GM12878 (cell line): ENCODE measurements at regions not wholly inside any gene's neighbourhood (a gene's known extent, or its start where the extent isn't known, plus 50 kb on each side); places are given as distances from the start of the nearest gene placed in this dataset.

Experiments
- ATAC-seq: fragments of 200-7000 bp; cut with Tn5 transposase; 3 replicates; pipeline ENCODE4 v1.9.1; 2020; ENCODE audit warnings: mild to moderate bottlenecking, moderate library complexity
- BruUV-seq: library from RNA; stranded (reverse); fragments of 400-500 nt; replicated peaks from 2 replicates; lab custom pipeline; 2021; lab: Mats Ljungman, UMichigan
- CTCF ChIA-PET: fragments of 300-600 bp; sonication (Branson Sonifier 250); formaldehyde crosslinking; extraction: SDS; loops from one replicate; lab custom pipeline; 2021; ENCODE audit warnings: inconsistent platforms; lab: Yijun Ruan, JAX
- POLR2A ChIA-PET: fragments of 350-600 bp; formaldehyde crosslinking; extraction: SDS; loops from one replicate; lab custom pipeline; 2021; ENCODE audit warnings: inconsistent platforms; lab: Charles Lee
- RAD21 ChIA-PET: fragments of 300-600 bp; sonication (Branson Sonifier 250); formaldehyde crosslinking; loops from one replicate; lab custom pipeline; 2023; ENCODE audit warnings: antibody characterized with exemption; ENCODE audit not compliant: unreplicated experiment; lab: Charles Lee
- SMC1A ChIA-PET: fragments of 300-600 bp; sonication (Branson Sonifier 250); formaldehyde crosslinking; loops from one replicate; lab custom pipeline; 2023; ENCODE audit not compliant: unreplicated experiment, uncharacterized antibody; lab: Charles Lee
- DNase-seq: peaks from one replicate; pipeline ENCODE4 v3.0.0-alpha.2; 2011; ENCODE audit warnings: low read depth, low spot score
- FAIRE-seq: peaks from 3 replicates; lab custom pipeline; 2011; peaks lifted over from hg19 to GRCh38; lab: Jason Lieb, UNC
- H2AFZ ChIP-seq: 2 replicates; pipeline ENCODE4 v1.6.0; 2011; ENCODE audit warnings: low read depth, low read length, control low read depth; ENCODE audit not compliant: control insufficient read depth
- H3K27ac ChIP-seq: 2 replicates; pipeline ENCODE4 v1.5.1; 2011; ENCODE audit warnings: control low read depth; ENCODE audit not compliant: control insufficient read depth, insufficient read depth
- H3K27me3 ChIP-seq, 2 experiments: replicated peaks in 1 of 2; 2 replicates each; pipeline versions ENCODE4 v1.6.0 to v1.6.1; 2011; ENCODE audit warnings: low read length in 1 of 2; ENCODE audit not compliant: control insufficient read depth in 2 of 2, insufficient read depth in 2 of 2
- H3K36me3 ChIP-seq, 2 experiments: 2 replicates each; pipeline ENCODE4 v1.5.1; 2011; ENCODE audit warnings: low read length in 1 of 2; ENCODE audit not compliant: control insufficient read depth in 2 of 2, insufficient read depth in 2 of 2
- H3K4me1 ChIP-seq: 2 replicates; pipeline ENCODE4 v1.6.1; 2011; ENCODE audit warnings: mild to moderate bottlenecking, low read length, moderate library complexity, mixed read lengths; ENCODE audit not compliant: control insufficient read depth, insufficient read depth
- H3K4me2 ChIP-seq: 2 replicates; pipeline ENCODE4 v1.6.0; 2011; ENCODE audit warnings: control low read depth; ENCODE audit not compliant: control insufficient read depth, insufficient read depth
- H3K4me3 ChIP-seq: fragments of 200-600 bp; sonication (generic); 2 replicates; pipeline ENCODE4 v1.5.1; 2016
- H3K79me2 ChIP-seq: 2 replicates; pipeline ENCODE4 v1.6.0; 2011; ENCODE audit warnings: low read length; ENCODE audit not compliant: control insufficient read depth, insufficient read depth
- H3K9ac ChIP-seq: 2 replicates; pipeline ENCODE4 v1.8.0; 2011; ENCODE audit warnings: low read length, control low read depth, mixed read lengths; ENCODE audit not compliant: control insufficient read depth, insufficient read depth
- H3K9me3 ChIP-seq: replicated peaks from 3 replicates; pipeline ENCODE4 v1.5.1; 2011; ENCODE audit warnings: mild to moderate bottlenecking, low read length; ENCODE audit not compliant: control insufficient read depth, insufficient read depth
- H4K20me1 ChIP-seq: 2 replicates; pipeline ENCODE4 v1.6.0; 2011; ENCODE audit not compliant: control insufficient read depth, insufficient read depth
- BHLHE40 ChIP-seq, 2 experiments: fragments of 450-650 bp in 1 of 2; IDR thresholded peaks; 2 replicates each; pipeline ENCODE4 v1.6.1; 2011 to 2017; ENCODE audit warnings: low read depth in 2 of 2, borderline replicate concordance in 1 of 2, improper control_type of control experiment in 1 of 2, low read length in 1 of 2, mild to moderate bottlenecking in 1 of 2
- FOXK2 ChIP-seq: fragments of 450-650 bp; IDR thresholded peaks from 2 replicates; pipeline ENCODE4 v1.6.1; 2017; ENCODE audit warnings: mild to moderate bottlenecking, moderate library complexity
- NRF1 ChIP-seq: conservative IDR thresholded peaks from 2 replicates; pipeline ENCODE4 v1.6.1; 2011; ENCODE audit warnings: mild to moderate bottlenecking, low read depth, low read length, improper control_type of control experiment
- RELA ChIP-seq: fragments of 450-650 bp; IDR thresholded peaks from 2 replicates; pipeline ENCODE4 v1.8.0; 2014; ENCODE audit warnings: borderline replicate concordance; ENCODE audit not compliant: partially characterized antibody
- ZBED1 ChIP-seq: IDR thresholded peaks from 2 replicates; pipeline ENCODE4 v1.6.1; 2016; ENCODE audit warnings: borderline replicate concordance
- ZNF274 ChIP-seq: IDR thresholded peaks from one replicate; pipeline ENCODE4 v1.8.0; 2011; ENCODE audit not compliant: insufficient read length, insufficient read depth
- ZSCAN29 ChIP-seq: fragments of 450-650 bp; IDR thresholded peaks from 2 replicates; pipeline ENCODE4 v1.6.1; 2017; ENCODE audit warnings: mild to moderate bottlenecking, moderate library complexity
- whole genome bisulfite sequencing: methylation state at CpG from one replicate; pipeline ENCODE4 v1.1.6; 2016; ENCODE audit warnings: low lambda C conversion rate; ENCODE audit not compliant: insufficient replicate concordance, insufficient coverage; ENCODE audit errors: missing lambda C conversion rate; 5-methylcytosine and 5-hydroxymethylcytosine counted together
- in situ Hi-C: fragments of 300-500 bp; cut with MboI; formaldehyde crosslinking; loops from 9 replicates; pipeline ENCODE4 v1.14.3; 2018; ENCODE audit warnings: mixed read lengths
- intact Hi-C: fragments of 100-400 bp; cut with micrococcal nuclease; formaldehyde crosslinking; loops from one replicate; pipeline ENCODE4 v1.14.2; 2022; ENCODE audit not compliant: unreplicated experiment
- TF ChIP-seq, protein P1 (sequence below): IDR thresholded peaks from 2 replicates; pipeline ENCODE4 v1.6.1; 2012; ENCODE audit warnings: low read depth, low read length, improper control_type of control experiment
- TF ChIP-seq, protein P2 (sequence below): IDR thresholded peaks from 2 replicates; pipeline ENCODE4 v1.6.1; 2011; ENCODE audit warnings: low read depth, low read length, improper control_type of control experiment, borderline replicate concordance
- TF ChIP-seq, protein P3 (sequence below): fragments of 450-650 bp; IDR thresholded peaks from 2 replicates; pipeline ENCODE4 v1.6.1; 2018; ENCODE audit warnings: mild to moderate bottlenecking, low read depth, moderate library complexity; ENCODE audit not compliant: partially characterized antibody

DNA sequence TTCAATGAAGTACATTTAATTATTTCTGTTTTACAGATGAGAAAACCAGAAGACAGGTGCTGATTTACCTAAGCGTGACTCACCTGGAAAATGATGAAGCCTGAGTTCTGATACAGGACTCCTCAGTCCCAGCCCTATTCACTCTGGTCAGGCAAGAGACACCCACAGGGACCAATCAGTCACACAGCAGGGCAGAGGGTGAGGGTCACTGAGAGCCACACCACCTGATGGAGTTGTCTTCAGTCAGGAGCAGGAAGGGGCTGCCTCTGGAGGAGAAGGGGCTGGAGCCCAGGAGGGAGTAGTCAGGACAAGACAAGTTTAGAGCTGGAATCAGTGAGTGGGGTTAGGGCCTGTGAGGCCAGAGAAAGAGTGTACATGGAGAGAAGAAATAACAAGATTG, 251.2 kb upstream of the MOCS1 start:
- TF ChIP-seq, protein P1, sequence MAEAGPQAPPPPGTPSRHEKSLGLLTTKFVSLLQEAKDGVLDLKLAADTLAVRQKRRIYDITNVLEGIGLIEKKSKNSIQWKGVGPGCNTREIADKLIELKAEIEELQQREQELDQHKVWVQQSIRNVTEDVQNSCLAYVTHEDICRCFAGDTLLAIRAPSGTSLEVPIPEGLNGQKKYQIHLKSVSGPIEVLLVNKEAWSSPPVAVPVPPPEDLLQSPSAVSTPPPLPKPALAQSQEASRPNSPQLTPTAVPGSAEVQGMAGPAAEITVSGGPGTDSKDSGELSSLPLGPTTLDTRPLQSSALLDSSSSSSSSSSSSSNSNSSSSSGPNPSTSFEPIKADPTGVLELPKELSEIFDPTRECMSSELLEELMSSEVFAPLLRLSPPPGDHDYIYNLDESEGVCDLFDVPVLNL = no peak
- TF ChIP-seq, protein P2, sequence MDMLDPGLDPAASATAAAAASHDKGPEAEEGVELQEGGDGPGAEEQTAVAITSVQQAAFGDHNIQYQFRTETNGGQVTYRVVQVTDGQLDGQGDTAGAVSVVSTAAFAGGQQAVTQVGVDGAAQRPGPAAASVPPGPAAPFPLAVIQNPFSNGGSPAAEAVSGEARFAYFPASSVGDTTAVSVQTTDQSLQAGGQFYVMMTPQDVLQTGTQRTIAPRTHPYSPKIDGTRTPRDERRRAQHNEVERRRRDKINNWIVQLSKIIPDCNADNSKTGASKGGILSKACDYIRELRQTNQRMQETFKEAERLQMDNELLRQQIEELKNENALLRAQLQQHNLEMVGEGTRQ = no peak
- TF ChIP-seq BHLHE40 (IDR thresholded peaks at IDR 0.05; ENCODE audit: borderline replicate concordance in 1 of 2, low read depth in 2 of 2, low read length in 1 of 2) = no peak
- no peak for TF ChIP-seq NRF1
- no peak for TF ChIP-seq ZSCAN29
- no peak for TF ChIP-seq ZNF274
- no peak for TF ChIP-seq ZBED1
- TF ChIP-seq, protein P3, sequence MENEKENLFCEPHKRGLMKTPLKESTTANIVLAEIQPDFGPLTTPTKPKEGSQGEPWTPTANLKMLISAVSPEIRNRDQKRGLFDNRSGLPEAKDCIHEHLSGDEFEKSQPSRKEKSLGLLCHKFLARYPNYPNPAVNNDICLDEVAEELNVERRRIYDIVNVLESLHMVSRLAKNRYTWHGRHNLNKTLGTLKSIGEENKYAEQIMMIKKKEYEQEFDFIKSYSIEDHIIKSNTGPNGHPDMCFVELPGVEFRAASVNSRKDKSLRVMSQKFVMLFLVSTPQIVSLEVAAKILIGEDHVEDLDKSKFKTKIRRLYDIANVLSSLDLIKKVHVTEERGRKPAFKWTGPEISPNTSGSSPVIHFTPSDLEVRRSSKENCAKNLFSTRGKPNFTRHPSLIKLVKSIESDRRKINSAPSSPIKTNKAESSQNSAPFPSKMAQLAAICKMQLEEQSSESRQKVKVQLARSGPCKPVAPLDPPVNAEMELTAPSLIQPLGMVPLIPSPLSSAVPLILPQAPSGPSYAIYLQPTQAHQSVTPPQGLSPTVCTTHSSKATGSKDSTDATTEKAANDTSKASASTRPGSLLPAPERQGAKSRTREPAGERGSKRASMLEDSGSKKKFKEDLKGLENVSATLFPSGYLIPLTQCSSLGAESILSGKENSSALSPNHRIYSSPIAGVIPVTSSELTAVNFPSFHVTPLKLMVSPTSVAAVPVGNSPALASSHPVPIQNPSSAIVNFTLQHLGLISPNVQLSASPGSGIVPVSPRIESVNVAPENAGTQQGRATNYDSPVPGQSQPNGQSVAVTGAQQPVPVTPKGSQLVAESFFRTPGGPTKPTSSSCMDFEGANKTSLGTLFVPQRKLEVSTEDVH = no peak
- TF ChIP-seq FOXK2 = no peak
- TF ChIP-seq RELA = no peak
- ChIA-PET RAD21 (no interaction called here), POLR2A (no interaction called here), CTCF (interaction anchor here (1.8 kb wide), 1 partner anchor 123 kb away, joined by 5 read pairs; no protein-coding TSS in a partner anchor), SMC1A (interaction anchor here (1.2 to 2.9 kb wide), 2 partner anchors 10 to 25 kb away, joined by 3 to 11 read pairs; no protein-coding TSS in a partner anchor)
- FAIRE-seq (no peak), DNase-seq (no peak), ATAC-seq (no peak)
- H3K4me1 ChIP-seq = no peaks in the 10 kb centered on the region
- in situ Hi-C loops (no loop called here), intact Hi-C loops (no loop called here)
- no peak overlapping the region for H2AFZ ChIP-seq
- H3K27me3 ChIP-seq = no peaks in the 10 kb centered on the region; a peak in 1 of 4 replicates
- peaks cover 5% of the 10 kb centered on the region for H3K9me3 ChIP-seq
- H3K4me3 ChIP-seq = no peak overlapping the region
- no TSS peak for BruUV-seq
- H3K79me2 ChIP-seq = no peaks in the 10 kb centered on the region
- H3K4me2 ChIP-seq = no peak overlapping the region
- H4K20me1 ChIP-seq = no peaks in the 10 kb centered on the region
- WGBS = 7% methylated on average over 1 of the region's 1 CpG
- no peak overlapping the region for H3K9ac ChIP-seq
- H3K36me3 ChIP-seq = no peaks in the 10 kb centered on the region
- H3K27ac ChIP-seq = no peak overlapping the region
